SK-N-SH treated with all-trans-retinoic acid at 6 μM for 48 hours (cell line): ENCODE measurements at regions not wholly inside any gene's neighbourhood (a gene's known extent, or its start where the extent isn't known, plus 50 kb on each side); places are given as distances from the start of the nearest gene placed in this dataset.

Experiments
- ATAC-seq: fragments of 200-7000 bp; cut with Tn5 transposase; 3 replicates; pipeline ENCODE4 v1.9.1; 2020; ENCODE audit warnings: mild to moderate bottlenecking, moderate library complexity
- ARNTL ChIP-seq: fragments of 450-650 bp; formaldehyde crosslinking; IDR thresholded peaks from 2 replicates; pipeline ENCODE4 v1.5.0; 2020; ENCODE audit warnings: low read depth, mild to moderate bottlenecking, moderate library complexity, borderline replicate concordance
- BACH2 ChIP-seq: fragments of 250-450 bp; sonication (Bioruptor Pico); IDR thresholded peaks from 2 replicates; pipeline ENCODE4 v1.9.0; 2021; ENCODE audit warnings: mild to moderate bottlenecking, borderline replicate concordance
- CSDC2 ChIP-seq: fragments of 250-450 bp; sonication (Bioruptor Pico); IDR thresholded peaks from 2 replicates; pipeline ENCODE4 v1.5.0; 2020; ENCODE audit warnings: mild to moderate bottlenecking, moderate library complexity
- CSRNP3 ChIP-seq: fragments of 250-450 bp; sonication (Bioruptor Pico); IDR thresholded peaks from 2 replicates; pipeline ENCODE4 v1.5.1; 2021; ENCODE audit warnings: mild to moderate bottlenecking, moderate library complexity
- ESRRG ChIP-seq: fragments of 250-450 bp; sonication (Bioruptor Pico); IDR thresholded peaks from 2 replicates; pipeline ENCODE4 v1.6.1; 2021; ENCODE audit warnings: mild to moderate bottlenecking
- GLIS3 ChIP-seq: fragments of 250-450 bp; sonication (Bioruptor Pico); IDR thresholded peaks from 2 replicates; pipeline ENCODE4 v1.5.0; 2020; ENCODE audit warnings: mild to moderate bottlenecking, moderate library complexity
- ISL1 ChIP-seq: fragments of 250-450 bp; sonication (Bioruptor Pico); IDR thresholded peaks from 2 replicates; pipeline ENCODE4 v2.1.2; 2022; ENCODE audit warnings: mild to moderate bottlenecking, moderate library complexity
- OSR1 ChIP-seq: fragments of 250-450 bp; sonication (Bioruptor Pico); IDR thresholded peaks from 2 replicates; pipeline ENCODE4 v1.8.0; 2022; ENCODE audit warnings: moderate library complexity, mild to moderate bottlenecking, inconsistent platforms
- PATZ1 ChIP-seq: fragments of 250-450 bp; sonication (Bioruptor Pico); IDR thresholded peaks from 2 replicates; pipeline ENCODE4 v1.8.0; 2020; ENCODE audit warnings: mild to moderate bottlenecking, moderate library complexity, borderline replicate concordance
- POU6F1 ChIP-seq: fragments of 250-450 bp; sonication (Bioruptor Pico); IDR thresholded peaks from 2 replicates; pipeline ENCODE4 v1.8.0; 2021; ENCODE audit warnings: low read depth, mild to moderate bottlenecking, moderate library complexity, borderline replicate concordance
- RARB ChIP-seq: fragments of 250-450 bp; sonication (Bioruptor Pico); IDR thresholded peaks from 2 replicates; pipeline ENCODE4 v1.8.0; 2021; ENCODE audit warnings: mild to moderate bottlenecking, moderate library complexity
- SNAI2 ChIP-seq: fragments of 250-450 bp; sonication (Bioruptor Pico); IDR thresholded peaks from 2 replicates; pipeline ENCODE4 v1.5.0; 2020; ENCODE audit warnings: mild to moderate bottlenecking, moderate library complexity
- TCF4 ChIP-seq: fragments of 250-450 bp; sonication (Bioruptor Pico); IDR thresholded peaks from 2 replicates; pipeline ENCODE4 v1.8.0; 2021; ENCODE audit warnings: mild to moderate bottlenecking, moderate library complexity, borderline replicate concordance
- ZC3H10 ChIP-seq: fragments of 250-450 bp; sonication (Bioruptor Pico); IDR thresholded peaks from 2 replicates; pipeline ENCODE4 v1.5.1; 2021; ENCODE audit warnings: mild to moderate bottlenecking, moderate library complexity
- ZFP3 ChIP-seq: fragments of 250-450 bp; sonication (Bioruptor Pico); IDR thresholded peaks from 2 replicates; pipeline ENCODE4 v1.5.0; 2020; ENCODE audit warnings: mild to moderate bottlenecking, moderate library complexity
- ZFP30 ChIP-seq: fragments of 450-650 bp; formaldehyde crosslinking; IDR thresholded peaks from 2 replicates; pipeline ENCODE4 v1.5.0; 2022; ENCODE audit warnings: mild to moderate bottlenecking, moderate library complexity
- ZNF565 ChIP-seq: fragments of 450-650 bp; formaldehyde crosslinking; conservative IDR thresholded peaks from 2 replicates; pipeline ENCODE4 v1.5.0; 2020; ENCODE audit warnings: low read depth, mild to moderate bottlenecking, moderate library complexity
- ZNF70 ChIP-seq: fragments of 450-650 bp; formaldehyde crosslinking; IDR thresholded peaks from 2 replicates; pipeline ENCODE4 v1.5.0; 2020; ENCODE audit warnings: mild to moderate bottlenecking, moderate library complexity
- TF ChIP-seq, protein P1 (sequence below): fragments of 250-450 bp; sonication (Bioruptor Pico); IDR thresholded peaks from 2 replicates; pipeline ENCODE4 v1.5.1; 2020; ENCODE audit warnings: low read depth, mild to moderate bottlenecking, moderate library complexity
- TF ChIP-seq, protein P2 (sequence below): fragments of 250-450 bp; sonication (Bioruptor Pico); IDR thresholded peaks from 2 replicates; pipeline ENCODE4 v1.5.0; 2020; ENCODE audit warnings: mild to moderate bottlenecking, moderate library complexity

GRCh38 chr13:99050983-99051488, 73.2 kb upstream of the DOCK9 start (continued):
- TF ChIP-seq, protein P1, sequence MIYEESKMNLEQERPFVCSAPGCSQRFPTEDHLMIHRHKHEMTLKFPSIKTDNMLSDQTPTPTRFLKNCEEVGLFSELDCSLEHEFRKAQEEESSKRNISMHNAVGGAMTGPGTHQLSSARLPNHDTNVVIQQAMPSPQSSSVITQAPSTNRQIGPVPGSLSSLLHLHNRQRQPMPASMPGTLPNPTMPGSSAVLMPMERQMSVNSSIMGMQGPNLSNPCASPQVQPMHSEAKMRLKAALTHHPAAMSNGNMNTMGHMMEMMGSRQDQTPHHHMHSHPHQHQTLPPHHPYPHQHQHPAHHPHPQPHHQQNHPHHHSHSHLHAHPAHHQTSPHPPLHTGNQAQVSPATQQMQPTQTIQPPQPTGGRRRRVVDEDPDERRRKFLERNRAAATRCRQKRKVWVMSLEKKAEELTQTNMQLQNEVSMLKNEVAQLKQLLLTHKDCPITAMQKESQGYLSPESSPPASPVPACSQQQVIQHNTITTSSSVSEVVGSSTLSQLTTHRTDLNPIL (CRISPR knock-in tag) = no peak
- TF ChIP-seq CSRNP3 (CRISPR knock-in tag) (no peak), ZFP3 (no peak), ESRRG (CRISPR knock-in tag) (no peak), BACH2 (CRISPR knock-in tag) (no peak), ISL1 (CRISPR knock-in tag) (no peak)

GRCh38 chr13:99051768-99052455, 74.0 kb upstream of the DOCK9 start:
- no peak for ATAC-seq
- TF ChIP-seq CSRNP3 (CRISPR knock-in tag) = no peak
- TF ChIP-seq RARB (CRISPR knock-in tag) = no peak
- TF ChIP-seq CSDC2 (CRISPR knock-in tag) = no peak
- no peak for TF ChIP-seq OSR1 (CRISPR knock-in tag)
- TF ChIP-seq TCF4 (CRISPR knock-in tag) = no peak
- TF ChIP-seq ZC3H10 = no peak
- TF ChIP-seq ZFP30 = no peak
- no peak for TF ChIP-seq ZNF70 (CRISPR knock-in tag)
- no peak for TF ChIP-seq ZFP3
- TF ChIP-seq PATZ1 (CRISPR knock-in tag) = no peak
- no peak for TF ChIP-seq SNAI2 (CRISPR knock-in tag)
- no peak for TF ChIP-seq ISL1 (CRISPR knock-in tag)
- no peak for TF ChIP-seq GLIS3
- TF ChIP-seq ZNF565 = no peak
- TF ChIP-seq ARNTL (CRISPR knock-in tag) = no peak
- no peak for TF ChIP-seq POU6F1 (CRISPR knock-in tag)
- TF ChIP-seq, protein P2, sequence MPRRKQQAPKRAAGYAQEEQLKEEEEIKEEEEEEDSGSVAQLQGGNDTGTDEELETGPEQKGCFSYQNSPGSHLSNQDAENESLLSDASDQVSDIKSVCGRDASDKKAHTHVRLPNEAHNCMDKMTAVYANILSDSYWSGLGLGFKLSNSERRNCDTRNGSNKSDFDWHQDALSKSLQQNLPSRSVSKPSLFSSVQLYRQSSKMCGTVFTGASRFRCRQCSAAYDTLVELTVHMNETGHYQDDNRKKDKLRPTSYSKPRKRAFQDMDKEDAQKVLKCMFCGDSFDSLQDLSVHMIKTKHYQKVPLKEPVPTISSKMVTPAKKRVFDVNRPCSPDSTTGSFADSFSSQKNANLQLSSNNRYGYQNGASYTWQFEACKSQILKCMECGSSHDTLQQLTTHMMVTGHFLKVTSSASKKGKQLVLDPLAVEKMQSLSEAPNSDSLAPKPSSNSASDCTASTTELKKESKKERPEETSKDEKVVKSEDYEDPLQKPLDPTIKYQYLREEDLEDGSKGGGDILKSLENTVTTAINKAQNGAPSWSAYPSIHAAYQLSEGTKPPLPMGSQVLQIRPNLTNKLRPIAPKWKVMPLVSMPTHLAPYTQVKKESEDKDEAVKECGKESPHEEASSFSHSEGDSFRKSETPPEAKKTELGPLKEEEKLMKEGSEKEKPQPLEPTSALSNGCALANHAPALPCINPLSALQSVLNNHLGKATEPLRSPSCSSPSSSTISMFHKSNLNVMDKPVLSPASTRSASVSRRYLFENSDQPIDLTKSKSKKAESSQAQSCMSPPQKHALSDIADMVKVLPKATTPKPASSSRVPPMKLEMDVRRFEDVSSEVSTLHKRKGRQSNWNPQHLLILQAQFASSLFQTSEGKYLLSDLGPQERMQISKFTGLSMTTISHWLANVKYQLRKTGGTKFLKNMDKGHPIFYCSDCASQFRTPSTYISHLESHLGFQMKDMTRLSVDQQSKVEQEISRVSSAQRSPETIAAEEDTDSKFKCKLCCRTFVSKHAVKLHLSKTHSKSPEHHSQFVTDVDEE (CRISPR knock-in tag) = no peak
